ENCODE measurements at regions not wholly inside any gene's neighbourhood (a gene's known extent, or its start where the extent isn't known, plus 50 kb on each side); places are given as distances from the start of the nearest gene placed in this dataset.

DNA sequence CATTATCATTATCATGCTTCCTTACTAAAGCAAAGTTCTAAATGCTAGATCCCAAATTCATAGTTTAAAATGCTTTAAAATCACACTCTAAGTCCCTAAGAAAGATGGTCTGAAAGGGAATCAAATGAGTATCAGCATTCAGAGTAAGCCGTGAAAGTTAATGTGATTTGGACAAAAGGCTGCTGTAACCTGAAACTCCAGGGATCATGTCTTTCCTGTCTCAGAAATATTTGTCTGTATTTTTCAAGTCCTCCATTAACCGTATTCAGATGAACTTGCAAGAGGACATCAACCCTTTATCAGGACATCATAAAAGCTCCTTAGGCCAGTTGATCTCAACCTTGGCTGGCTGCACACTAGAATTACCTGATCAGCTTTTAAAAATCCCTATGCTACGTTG is 324.3 kb upstream of the PKDCC start (continued):
- TF ChIP-seq, protein P1, sequence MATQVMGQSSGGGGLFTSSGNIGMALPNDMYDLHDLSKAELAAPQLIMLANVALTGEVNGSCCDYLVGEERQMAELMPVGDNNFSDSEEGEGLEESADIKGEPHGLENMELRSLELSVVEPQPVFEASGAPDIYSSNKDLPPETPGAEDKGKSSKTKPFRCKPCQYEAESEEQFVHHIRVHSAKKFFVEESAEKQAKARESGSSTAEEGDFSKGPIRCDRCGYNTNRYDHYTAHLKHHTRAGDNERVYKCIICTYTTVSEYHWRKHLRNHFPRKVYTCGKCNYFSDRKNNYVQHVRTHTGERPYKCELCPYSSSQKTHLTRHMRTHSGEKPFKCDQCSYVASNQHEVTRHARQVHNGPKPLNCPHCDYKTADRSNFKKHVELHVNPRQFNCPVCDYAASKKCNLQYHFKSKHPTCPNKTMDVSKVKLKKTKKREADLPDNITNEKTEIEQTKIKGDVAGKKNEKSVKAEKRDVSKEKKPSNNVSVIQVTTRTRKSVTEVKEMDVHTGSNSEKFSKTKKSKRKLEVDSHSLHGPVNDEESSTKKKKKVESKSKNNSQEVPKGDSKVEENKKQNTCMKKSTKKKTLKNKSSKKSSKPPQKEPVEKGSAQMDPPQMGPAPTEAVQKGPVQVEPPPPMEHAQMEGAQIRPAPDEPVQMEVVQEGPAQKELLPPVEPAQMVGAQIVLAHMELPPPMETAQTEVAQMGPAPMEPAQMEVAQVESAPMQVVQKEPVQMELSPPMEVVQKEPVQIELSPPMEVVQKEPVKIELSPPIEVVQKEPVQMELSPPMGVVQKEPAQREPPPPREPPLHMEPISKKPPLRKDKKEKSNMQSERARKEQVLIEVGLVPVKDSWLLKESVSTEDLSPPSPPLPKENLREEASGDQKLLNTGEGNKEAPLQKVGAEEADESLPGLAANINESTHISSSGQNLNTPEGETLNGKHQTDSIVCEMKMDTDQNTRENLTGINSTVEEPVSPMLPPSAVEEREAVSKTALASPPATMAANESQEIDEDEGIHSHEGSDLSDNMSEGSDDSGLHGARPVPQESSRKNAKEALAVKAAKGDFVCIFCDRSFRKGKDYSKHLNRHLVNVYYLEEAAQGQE (IDR thresholded peaks at IDR 0.05) = no peak

- Histone ChIP-seq H3K4me2 (no peak overlapping the region), H3K4me3 (no peak overlapping the region), H3K4me1 (no peaks in the 10 kb centered on the region), H3K9me3 (no peaks in the 10 kb centered on the region), H3K27ac (no peak overlapping the region)
- ATAC-seq = no peak
- ChIA-PET POLR2A (no interaction called here), CTCF (no interaction called here)
- WGBS (ENCODE audit: missing lambda C conversion rate) = 21% methylated on average over 3 of the region's 3 CpGs
- no peak for TF ChIP-seq KDM5A (IDR thresholded peaks at IDR 0.05)
- no peak for TF ChIP-seq NPAS2 (CRISPR knock-in tag; IDR thresholded peaks at IDR 0.05; ENCODE audit: borderline replicate concordance)
- TF ChIP-seq, protein P2, sequence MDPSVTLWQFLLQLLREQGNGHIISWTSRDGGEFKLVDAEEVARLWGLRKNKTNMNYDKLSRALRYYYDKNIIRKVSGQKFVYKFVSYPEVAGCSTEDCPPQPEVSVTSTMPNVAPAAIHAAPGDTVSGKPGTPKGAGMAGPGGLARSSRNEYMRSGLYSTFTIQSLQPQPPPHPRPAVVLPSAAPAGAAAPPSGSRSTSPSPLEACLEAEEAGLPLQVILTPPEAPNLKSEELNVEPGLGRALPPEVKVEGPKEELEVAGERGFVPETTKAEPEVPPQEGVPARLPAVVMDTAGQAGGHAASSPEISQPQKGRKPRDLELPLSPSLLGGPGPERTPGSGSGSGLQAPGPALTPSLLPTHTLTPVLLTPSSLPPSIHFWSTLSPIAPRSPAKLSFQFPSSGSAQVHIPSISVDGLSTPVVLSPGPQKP (IDR thresholded peaks at IDR 0.05; ENCODE audit: low read depth, low read length) = no peak
- TF ChIP-seq GATA3 (IDR thresholded peaks at IDR 0.05; ENCODE audit: borderline replicate concordance) = no peak
- no peak for TF ChIP-seq MAZ (IDR thresholded peaks at IDR 0.05; ENCODE audit: borderline replicate concordance, low read depth, low read length)
- TF ChIP-seq MAFK (IDR thresholded peaks at IDR 0.05; ENCODE audit: partially characterized antibody) = no peak
- no peak for TF ChIP-seq HOXB5 (CRISPR knock-in tag; IDR thresholded peaks at IDR 0.05)
- TF ChIP-seq CTCF (IDR thresholded peaks at IDR 0.05) = no peak
- TF ChIP-seq SREBF2 (IDR thresholded peaks at IDR 0.05) = no peak
- no peak for TF ChIP-seq JUNB (IDR thresholded peaks at IDR 0.05)
- TF ChIP-seq BHLHE40 (IDR thresholded peaks at IDR 0.05; ENCODE audit: low read depth, low read length) = no peak
- no peak for TF ChIP-seq CBX2 (IDR thresholded peaks at IDR 0.05; ENCODE audit: borderline replicate concordance, low read depth)
- FAIRE-seq = no peak
- no peak for DNase-seq (ENCODE audit: low read depth in 1 of 2, low spot score in 1 of 2)
Measured at GRCh38 chr2:41724465-41724864, 323.4 kb upstream of the PKDCC start.

DNA sequence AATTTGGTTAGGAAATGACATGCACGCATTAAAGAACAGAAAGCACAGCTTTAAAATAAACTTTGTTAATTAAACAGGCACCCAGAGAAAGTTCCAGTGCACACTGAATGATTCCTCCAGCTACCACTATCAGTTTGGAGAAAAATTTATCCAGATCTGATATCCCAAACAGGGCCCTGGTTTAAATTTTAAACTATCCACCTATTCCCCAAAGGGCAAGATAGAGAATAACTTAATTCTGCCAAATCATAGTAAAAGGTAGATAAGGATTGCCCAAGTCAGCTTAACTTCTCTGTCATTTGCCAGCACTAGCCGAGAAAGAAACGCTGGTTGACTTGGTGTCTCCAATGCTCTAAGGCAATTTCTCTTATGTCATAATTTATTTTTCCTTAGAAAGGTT is 321.9 kb upstream of the PKDCC start:
- no peak overlapping the region for H3K4me2 ChIP-seq
- ATAC-seq (no peak), FAIRE-seq (no peak), DNase-seq (ENCODE audit: low read depth in 1 of 2, low spot score in 1 of 2) (no peak)
- no peaks in the 10 kb centered on the region for H3K4me1 ChIP-seq
- 83% methylated on average over 3 of the region's 3 CpGs for WGBS (ENCODE audit: missing lambda C conversion rate)
- H3K4me3 ChIP-seq = no peak overlapping the region
- H3K27ac ChIP-seq = no peak overlapping the region
- ChIA-PET CTCF (interaction anchor here (1.0 to 1.1 kb wide), 3 partner anchors 9 to 31 kb away, joined by 3 to 4 read pairs (median 3); no protein-coding TSS in a partner anchor), POLR2A (no interaction called here)
- no peaks in the 10 kb centered on the region for H3K9me3 ChIP-seq
- TF ChIP-seq EHF (CRISPR knock-in tag; IDR thresholded peaks at IDR 0.05) (no peak), RNF2 (IDR thresholded peaks at IDR 0.05; ENCODE audit: borderline replicate concordance, low read depth) (no peak), ZSCAN20 (CRISPR knock-in tag; IDR thresholded peaks at IDR 0.05) (no peak), PBX3 (IDR thresholded peaks at IDR 0.05) (no peak), ATOH8 (CRISPR knock-in tag; IDR thresholded peaks at IDR 0.05; ENCODE audit: low read depth) (no peak), CHD4 (IDR thresholded peaks at IDR 0.05; ENCODE audit: borderline replicate concordance) (no peak), TFCP2L1 (CRISPR knock-in tag; IDR thresholded peaks at IDR 0.05) (no peak), POLR2A (IDR thresholded peaks at IDR 0.05; ENCODE audit: low read length) (no peak)

All from A549 (cell line).